OCI-LY7 (cell line): ENCODE measurements at regions not wholly inside any gene's neighbourhood (a gene's known extent, or its start where the extent isn't known, plus 50 kb on each side); places are given as distances from the start of the nearest gene placed in this dataset.

ENCODE experiments used
- EZH2phosphoT487 ChIP-seq: fragments of 200-600 bp; sonication (generic); IDR thresholded peaks from 2 replicates; pipeline ENCODE4 v1.6.1; 2018; ENCODE audit warnings: low read depth, borderline replicate concordance, mild to moderate bottlenecking, mixed run types, antibody characterized with exemption, low read length, moderate library complexity, mixed read lengths
- TF ChIP-seq, protein P1 (sequence below): fragments of 200-600 bp; sonication (generic); conservative IDR thresholded peaks from 2 replicates; pipeline ENCODE4 v1.5.1; 2014; ENCODE audit warnings: mild to moderate bottlenecking, antibody characterized with exemption, low read length, moderate library complexity, mixed read lengths

DNA sequence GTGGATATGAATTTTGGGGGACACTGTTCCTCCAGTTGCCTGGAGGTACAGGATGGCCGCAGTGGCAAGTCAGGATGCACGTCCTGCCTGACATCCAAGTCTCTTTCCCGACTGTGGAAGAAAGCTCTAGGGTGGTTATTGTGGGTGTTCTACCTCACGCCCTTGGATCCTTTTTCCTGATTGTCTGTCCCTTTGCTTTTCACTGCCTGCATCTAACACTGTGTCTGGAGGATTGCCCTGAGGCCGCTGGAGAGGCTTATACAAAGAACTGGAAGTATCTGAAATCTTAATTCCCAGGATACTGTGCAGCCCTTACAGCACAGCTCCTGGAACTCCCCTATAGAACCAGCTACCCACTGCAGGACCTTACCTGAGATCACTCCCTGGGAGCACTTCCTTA lies 250.5 kb downstream of the TFCP2L1 start:
- TF ChIP-seq, protein P1, sequence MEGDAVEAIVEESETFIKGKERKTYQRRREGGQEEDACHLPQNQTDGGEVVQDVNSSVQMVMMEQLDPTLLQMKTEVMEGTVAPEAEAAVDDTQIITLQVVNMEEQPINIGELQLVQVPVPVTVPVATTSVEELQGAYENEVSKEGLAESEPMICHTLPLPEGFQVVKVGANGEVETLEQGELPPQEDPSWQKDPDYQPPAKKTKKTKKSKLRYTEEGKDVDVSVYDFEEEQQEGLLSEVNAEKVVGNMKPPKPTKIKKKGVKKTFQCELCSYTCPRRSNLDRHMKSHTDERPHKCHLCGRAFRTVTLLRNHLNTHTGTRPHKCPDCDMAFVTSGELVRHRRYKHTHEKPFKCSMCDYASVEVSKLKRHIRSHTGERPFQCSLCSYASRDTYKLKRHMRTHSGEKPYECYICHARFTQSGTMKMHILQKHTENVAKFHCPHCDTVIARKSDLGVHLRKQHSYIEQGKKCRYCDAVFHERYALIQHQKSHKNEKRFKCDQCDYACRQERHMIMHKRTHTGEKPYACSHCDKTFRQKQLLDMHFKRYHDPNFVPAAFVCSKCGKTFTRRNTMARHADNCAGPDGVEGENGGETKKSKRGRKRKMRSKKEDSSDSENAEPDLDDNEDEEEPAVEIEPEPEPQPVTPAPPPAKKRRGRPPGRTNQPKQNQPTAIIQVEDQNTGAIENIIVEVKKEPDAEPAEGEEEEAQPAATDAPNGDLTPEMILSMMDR = no peak
- no peak for TF ChIP-seq EZH2phosphoT487
